HG02938 (cell line): ENCODE measurements at regions not wholly inside any gene's neighbourhood (a gene's known extent, or its start where the extent isn't known, plus 50 kb on each side); places are given as distances from the start of the nearest gene placed in this dataset.
"Not testable (repeated sequence)": the region's sequence is repeated elsewhere in the genome, so short reads cannot be mapped to it uniquely, and the experiment has no call there.

Experiments used
- ATAC-seq: cut with Tn5 transposase; IDR thresholded peaks from one replicate; pipeline ENCODE4 v1.9.1; 2021; ENCODE audit warnings: mild to moderate bottlenecking, moderate library complexity; ENCODE audit not compliant: unreplicated experiment

GRCh38 chrY:12446486-12447265 is 254.4 kb upstream of the USP9Y start:
- ATAC-seq: not testable (repeated sequence)

DNA sequence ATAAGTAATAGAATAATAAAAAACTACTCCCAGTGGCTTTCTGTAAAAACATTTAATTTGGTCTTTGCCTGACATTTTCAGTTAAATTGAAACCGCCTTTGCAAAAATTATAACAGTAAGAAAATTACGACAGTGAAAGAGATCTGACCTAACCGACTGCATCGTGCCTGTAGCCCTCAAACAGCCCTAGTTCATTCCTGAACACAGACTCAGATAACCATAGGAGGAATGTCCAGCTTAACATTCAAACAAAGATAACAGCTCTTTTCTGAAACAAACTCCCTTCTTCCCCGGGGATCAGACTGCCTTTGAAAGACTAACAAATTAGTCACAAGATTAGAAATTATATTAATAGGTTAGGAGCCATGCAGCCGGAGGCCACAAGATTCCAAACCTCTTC is 252.5 kb upstream of the USP9Y start:
- not testable (repeated sequence) for ATAC-seq

DNA sequence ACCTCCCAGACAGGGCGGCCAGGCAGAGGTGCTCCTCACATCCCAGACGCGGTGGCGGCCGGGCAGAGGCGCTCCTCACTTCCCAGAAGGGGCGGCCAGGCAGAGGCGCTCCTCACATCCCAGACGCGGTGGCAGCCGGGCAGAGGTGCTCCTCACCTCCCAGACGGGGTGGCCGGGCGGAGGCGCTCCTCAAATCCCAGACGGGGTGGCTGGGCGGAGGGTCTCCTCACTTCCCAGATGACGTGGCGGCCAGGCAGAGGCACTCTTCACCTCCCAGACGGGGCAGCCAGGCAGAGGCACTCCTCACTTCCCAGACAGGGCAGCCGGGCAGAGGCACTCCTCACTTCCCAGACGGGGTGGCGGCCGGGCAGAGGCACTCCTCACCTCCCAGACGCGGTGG is 247.7 kb upstream of the USP9Y start:
- ATAC-seq: not testable (repeated sequence)

- no peak for ATAC-seq
These were observed 241.1 kb upstream of the USP9Y start for GRCh38 chrY:12459965-12460364.

DNA sequence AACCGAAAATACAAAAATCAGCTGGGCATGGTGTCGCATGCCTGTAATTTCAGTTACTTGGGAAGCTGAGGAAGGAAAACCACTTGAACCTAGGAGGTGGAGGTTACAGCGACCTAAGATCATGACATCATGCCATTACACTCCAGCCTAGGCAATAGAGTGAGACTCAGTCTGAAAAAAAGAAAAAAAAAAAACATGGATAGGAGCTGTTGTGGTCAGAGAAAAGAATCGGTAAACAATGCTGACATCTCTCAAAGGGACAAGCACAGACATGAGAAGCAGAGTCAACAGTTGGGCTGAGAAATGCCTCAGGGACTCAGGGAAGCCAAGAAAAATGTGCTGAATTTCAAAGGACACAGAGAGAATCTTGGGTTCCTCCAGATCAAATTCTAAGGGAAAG is 236.9 kb upstream of the USP9Y start:
- ATAC-seq: no peak

GRCh38 chrY:12465706-12466105 is 235.3 kb upstream of the USP9Y start:
- no peak for ATAC-seq

- no peak for ATAC-seq
These were observed 231.9 kb upstream of the USP9Y start for GRCh38 chrY:12469081-12469480.

DNA sequence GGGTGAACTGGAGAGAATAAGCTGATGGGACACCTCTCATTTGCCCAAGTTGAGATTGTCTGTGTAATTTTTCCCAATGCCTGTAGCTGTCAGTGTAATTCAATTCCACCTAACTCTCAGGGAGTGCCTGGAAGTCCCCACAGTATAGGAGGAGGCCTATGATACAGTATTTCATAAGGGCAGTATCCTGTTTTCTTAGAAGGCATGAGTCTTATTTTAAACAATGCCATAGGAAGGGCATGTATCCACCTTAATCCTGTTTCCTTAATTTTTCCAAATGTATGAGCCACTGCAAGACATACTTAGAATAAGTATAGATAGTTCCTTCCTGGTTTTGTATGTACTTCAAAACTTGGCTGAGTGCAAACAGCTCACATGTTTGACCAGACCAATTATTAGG is 226.6 kb upstream of the USP9Y start:
- no peak for ATAC-seq

DNA sequence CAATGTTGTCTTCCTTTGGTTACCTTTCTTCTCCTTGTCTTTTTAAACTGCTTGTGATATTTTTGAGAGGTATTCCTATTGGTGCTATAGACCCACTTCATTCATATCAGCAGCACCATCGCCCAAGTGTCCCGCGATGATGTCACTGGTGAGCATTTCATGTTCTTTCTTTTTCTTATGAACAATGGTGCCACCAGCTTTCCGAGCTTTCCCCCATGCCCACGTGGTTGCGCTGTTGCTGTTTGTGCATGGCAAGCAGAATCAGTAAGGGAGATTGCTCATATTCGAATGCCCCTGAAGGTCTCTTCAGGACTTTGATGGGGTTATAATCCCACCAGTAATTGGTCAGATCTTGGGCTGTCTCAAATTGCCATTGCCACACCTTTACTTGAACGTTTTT is 221.6 kb upstream of the USP9Y start:
- no peak for ATAC-seq

GRCh38 chrY:12483394-12483793 is 217.6 kb upstream of the USP9Y start:
- no peak for ATAC-seq

- ATAC-seq: no peak
These were observed 210.3 kb upstream of the USP9Y start for GRCh38 chrY:12490558-12491209.

GRCh38 chrY:12492218-12492617 is 208.8 kb upstream of the USP9Y start:
- ATAC-seq: no peak

DNA sequence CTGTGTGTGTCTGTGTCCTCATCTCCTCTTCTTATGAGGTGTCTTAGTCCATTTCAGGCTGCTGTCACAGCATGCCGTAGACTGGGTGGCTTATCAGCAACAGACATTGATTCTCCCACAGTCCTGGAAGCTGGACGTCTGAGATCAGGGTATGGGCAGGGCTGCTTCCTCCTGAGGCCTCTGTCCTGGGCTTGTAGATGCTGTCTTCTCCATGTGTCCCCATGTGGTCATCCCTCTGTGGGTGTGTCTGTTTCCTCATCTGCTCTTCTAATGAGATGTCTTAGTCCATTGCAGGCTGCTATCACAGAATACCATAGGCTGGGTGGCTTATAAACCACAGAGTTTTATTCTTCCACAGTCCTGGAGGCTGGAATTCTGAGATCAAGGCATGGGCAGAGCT is 205.0 kb upstream of the USP9Y start:
- ATAC-seq: no peak

DNA sequence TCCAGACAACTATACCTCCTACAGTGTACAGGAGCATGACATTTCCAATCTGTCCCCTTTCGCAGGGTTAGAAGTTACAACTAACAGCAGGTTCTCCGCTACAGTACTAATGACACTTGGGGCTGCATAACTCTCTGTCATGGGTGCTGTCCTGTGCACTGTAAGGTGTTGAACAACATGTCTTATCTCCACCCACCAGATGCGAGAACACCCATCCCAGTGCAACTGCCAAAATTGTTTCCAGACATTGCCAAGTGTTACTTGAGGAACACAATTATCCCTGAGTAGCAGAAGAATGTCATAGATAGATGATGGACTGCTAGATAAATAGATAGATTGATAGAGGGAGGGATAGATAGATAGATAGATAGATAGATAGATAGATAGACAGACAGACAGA is 200.9 kb upstream of the USP9Y start:
- no peak for ATAC-seq

DNA sequence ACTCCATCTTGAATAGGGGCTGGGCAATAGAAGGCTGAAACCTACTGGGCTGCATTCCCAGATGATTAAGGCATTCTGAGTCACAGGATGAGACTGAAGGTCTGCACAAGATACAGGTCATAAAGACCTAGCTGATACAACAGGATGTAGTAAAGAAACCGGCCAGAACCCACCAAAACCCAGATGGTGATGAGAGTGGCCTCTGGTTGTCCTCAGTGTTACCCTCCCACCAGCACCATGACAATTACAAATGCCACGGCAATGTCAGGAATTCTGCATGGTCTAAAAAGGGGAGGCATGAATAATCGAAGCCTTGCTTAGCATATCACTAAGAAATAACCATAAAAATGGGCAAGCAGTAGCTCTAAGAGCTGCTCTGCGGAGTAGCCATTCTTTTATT is 197.0 kb upstream of the USP9Y start:
- not testable (repeated sequence) for ATAC-seq

GRCh38 chrY:12517338-12517737 is 183.7 kb upstream of the USP9Y start:
- ATAC-seq: no peak

DNA sequence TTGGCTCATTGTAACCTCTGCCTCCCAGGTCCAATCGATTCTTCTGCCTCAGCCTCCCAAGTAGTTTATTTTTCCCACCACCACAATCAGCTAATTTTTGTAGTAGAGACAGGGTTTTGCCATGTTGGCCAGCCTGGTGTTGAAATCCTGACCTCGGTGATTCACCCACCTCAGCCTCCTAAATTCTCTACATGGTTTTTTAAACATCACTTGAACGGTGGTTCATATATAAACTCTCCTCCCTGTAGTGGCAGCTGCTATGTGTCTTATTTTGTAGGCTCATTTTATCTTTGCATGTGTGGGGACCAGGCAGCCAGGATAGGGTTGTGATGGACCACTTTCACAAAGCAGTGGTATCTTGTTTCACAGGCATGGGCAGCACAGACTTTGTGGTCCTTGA is 175.8 kb upstream of the USP9Y start:
- ATAC-seq: no peak

DNA sequence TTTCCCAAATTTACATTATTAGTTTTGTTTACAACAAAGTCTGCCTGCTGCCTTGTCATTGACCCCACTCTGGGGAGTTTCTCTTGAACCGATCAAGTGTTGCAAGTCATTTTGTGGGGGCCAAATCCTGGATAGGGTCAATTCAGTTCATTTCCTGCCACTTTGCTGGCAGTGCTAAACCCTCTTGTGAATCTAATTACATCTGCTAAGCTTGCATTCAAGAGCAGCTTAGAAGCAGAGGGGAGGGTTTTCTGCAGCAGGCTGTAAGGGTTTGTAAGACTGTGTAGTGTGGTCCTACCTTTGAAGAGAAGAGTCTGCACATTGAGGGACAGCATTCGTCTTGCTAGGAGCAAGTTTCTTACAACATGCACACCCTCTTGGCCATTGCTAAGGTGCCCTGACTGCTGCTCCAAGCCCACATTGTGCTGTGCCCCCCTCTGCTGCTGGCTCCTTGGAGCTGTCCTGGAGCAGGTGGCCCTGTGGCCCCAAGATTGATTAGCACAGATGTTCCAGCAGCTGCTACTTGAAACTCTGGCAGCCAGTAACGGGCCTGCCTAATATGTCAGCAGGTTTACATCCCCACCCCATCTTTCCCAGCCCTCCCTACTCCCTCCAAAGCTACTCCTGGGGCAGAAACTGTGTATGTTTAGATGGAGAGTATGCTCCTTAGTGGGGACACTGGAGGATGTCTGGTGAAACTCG is 174.5 kb upstream of the USP9Y start:
- no peak for ATAC-seq

DNA sequence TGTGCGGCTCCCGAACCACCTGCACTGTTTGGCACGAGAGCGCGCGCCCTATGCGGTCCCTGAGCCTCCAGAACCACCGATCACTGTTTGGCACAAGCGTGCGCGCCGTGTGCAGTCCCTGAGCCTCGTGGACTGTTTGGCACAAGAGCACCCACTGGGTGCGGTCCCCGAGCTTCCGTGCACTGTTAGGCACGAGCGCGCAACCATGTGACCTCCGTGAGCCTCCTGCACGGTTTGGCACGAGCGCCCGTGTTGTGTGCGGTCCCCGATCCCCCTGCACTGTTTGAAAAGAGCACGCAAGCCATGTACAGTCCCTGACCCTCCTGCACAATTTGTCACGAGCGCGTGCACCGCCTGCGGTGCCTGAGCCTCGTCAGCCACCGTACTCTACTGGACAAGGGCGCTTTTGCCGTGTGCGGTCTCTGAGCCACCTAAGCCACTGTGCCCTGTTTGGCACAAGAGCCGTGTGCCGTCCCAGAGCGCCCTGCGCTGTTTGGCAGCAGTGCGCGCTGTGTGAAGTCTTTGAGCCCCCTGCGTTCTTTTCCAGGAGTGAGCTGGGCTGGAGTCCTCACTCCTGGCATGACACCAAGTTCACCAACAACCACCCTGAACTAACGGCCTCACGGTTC is 163.7 kb upstream of the USP9Y start:
- no peak for ATAC-seq

GRCh38 chrY:12546746-12547420 is 154.1 kb upstream of the USP9Y start:
- ATAC-seq: no peak
